GM19438 (cell line): ENCODE measurements at regions not wholly inside any gene's neighbourhood (a gene's known extent, or its start where the extent isn't known, plus 50 kb on each side); places are given as distances from the start of the nearest gene placed in this dataset.
"Not testable (repeated sequence)": the region's sequence is repeated elsewhere in the genome, so short reads cannot be mapped to it uniquely, and the experiment has no call there.

Experiments used
- ATAC-seq: cut with Tn5 transposase; IDR thresholded peaks from one replicate; pipeline ENCODE4 v1.9.1; 2021; ENCODE audit warnings: low read depth; ENCODE audit not compliant: unreplicated experiment

GRCh38 chr13:54248306-54248705 is 1219.7 kb downstream of the OLFM4 start:
- no peak for ATAC-seq

- ATAC-seq: no peak
Observed at GRCh38 chr13:54261856-54262255, 1233.2 kb downstream of the OLFM4 start.

- no peak for ATAC-seq
Observed at GRCh38 chr13:54263868-54264267, 1235.3 kb downstream of the OLFM4 start.

GRCh38 chr13:54267253-54267668 is 1238.6 kb downstream of the OLFM4 start:
- not testable (repeated sequence) for ATAC-seq

- not testable (repeated sequence) for ATAC-seq
Observed at GRCh38 chr13:54268013-54268695, 1239.5 kb downstream of the OLFM4 start.

- no peak for ATAC-seq
Observed at GRCh38 chr13:54287062-54287764, 1258.6 kb downstream of the OLFM4 start.

GRCh38 chr13:54301085-54301484 is 1272.5 kb downstream of the OLFM4 start:
- no peak for ATAC-seq

- ATAC-seq: no peak
Observed at GRCh38 chr13:54305377-54305776, 1276.8 kb downstream of the OLFM4 start.

- ATAC-seq: no peak
Observed at GRCh38 chr13:54312885-54313284, 1284.3 kb downstream of the OLFM4 start.

- no peak for ATAC-seq
Observed at GRCh38 chr13:54317722-54318121, 1289.1 kb downstream of the OLFM4 start.

GRCh38 chr13:54337540-54337939 is 1308.9 kb downstream of the OLFM4 start:
- ATAC-seq: no peak

GRCh38 chr13:54347531-54347930 is 1318.9 kb downstream of the OLFM4 start:
- no peak for ATAC-seq

GRCh38 chr13:54356209-54356608 is 1327.6 kb downstream of the OLFM4 start:
- no peak for ATAC-seq

GRCh38 chr13:54356849-54357248 is 1328.2 kb downstream of the OLFM4 start:
- no peak for ATAC-seq

- no peak for ATAC-seq
Observed at GRCh38 chr13:54357284-54357933, 1328.8 kb downstream of the OLFM4 start.

- no peak for ATAC-seq
Observed at GRCh38 chr13:54361460-54361859, 1332.8 kb downstream of the OLFM4 start.

GRCh38 chr13:54366728-54367127 is 1338.1 kb downstream of the OLFM4 start:
- ATAC-seq: no peak

GRCh38 chr13:54367639-54368271 is 1339.1 kb downstream of the OLFM4 start:
- ATAC-seq: no peak

- ATAC-seq: no peak
Observed at GRCh38 chr13:54368387-54368786, 1339.8 kb downstream of the OLFM4 start.

GRCh38 chr13:54373211-54373610 is 1344.6 kb downstream of the OLFM4 start:
- ATAC-seq: no peak

- no peak for ATAC-seq
Observed at GRCh38 chr13:54379461-54379860, 1350.8 kb downstream of the OLFM4 start.
